ENCODE measurements at regions not wholly inside any gene's neighbourhood (a gene's known extent, or its start where the extent isn't known, plus 50 kb on each side); places are given as distances from the start of the nearest gene placed in this dataset.

- H3K36me3 ChIP-seq = no peaks in the 10 kb centered on the region
- ATAC-seq (no peak), FAIRE-seq (no peak), DNase-seq (no peak)
- no peak overlapping the region for H3K4me3 ChIP-seq
- no peak overlapping the region for H3K27ac ChIP-seq
- 74 to 76% methylated on average over 4 of the region's 4 CpGs for WGBS, 2 donors
- no peak for TF ChIP-seq CTCF (IDR thresholded peaks at IDR 0.05)
- no peaks in the 10 kb centered on the region for H3K9me3 ChIP-seq
- no peaks in the 10 kb centered on the region for H3K4me1 ChIP-seq
- H3K27me3 ChIP-seq = no peaks in the 10 kb centered on the region
- intact Hi-C loops (cut with DNase I) = no loop called here
Observed at GRCh38 chr10:84908491-84908890, 580.1 kb downstream of the CCSER2 start.

GRCh38 chr10:84921701-84922100 is 593.3 kb downstream of the CCSER2 start:
- 0 to 68% methylated on average over 1 of the region's 1 CpG for WGBS, 2 donors
- DNase-seq = no peak
- ATAC-seq = no peak
- Histone ChIP-seq H3K4me3 (no peak overlapping the region), H3K4me1 (peaks cover 0 to 5% (median 0%) of the 10 kb centered on the region in 3 donors), H3K9me3 (no peaks in the 10 kb centered on the region), H3K27ac (no peak overlapping the region), H3K36me3 (no peaks in the 10 kb centered on the region), H3K27me3 (no peaks in the 10 kb centered on the region)
- no peak for TF ChIP-seq CTCF (IDR thresholded peaks at IDR 0.05)
- no peak for FAIRE-seq
- intact Hi-C loops (cut with DNase I) = no loop called here

- no peak overlapping the region for H3K4me3 ChIP-seq
- DNase-seq = no peak
- WGBS, 2 donors = 89 to 95% methylated on average over 2 of the region's 2 CpGs
- no peaks in the 10 kb centered on the region for H3K36me3 ChIP-seq
- no peak overlapping the region for H3K27ac ChIP-seq
- intact Hi-C loops (cut with DNase I) = no loop called here
- H3K27me3 ChIP-seq = no peaks in the 10 kb centered on the region
- TF ChIP-seq CTCF (IDR thresholded peaks at IDR 0.05) = no peak
- no peak for ATAC-seq
- peaks cover 0 to 5% (median 0%) of the 10 kb centered on the region in 3 donors for H3K4me1 ChIP-seq
- no peak for FAIRE-seq
- no peaks in the 10 kb centered on the region for H3K9me3 ChIP-seq
Observed at GRCh38 chr10:84924131-84924530, 595.7 kb downstream of the CCSER2 start.

GRCh38 chr10:84925495-84925894 is 597.1 kb downstream of the CCSER2 start:
- Histone ChIP-seq H3K4me3 (no peak overlapping the region), H3K4me1 (peaks cover 0 to 5% (median 0%) of the 10 kb centered on the region in 3 donors), H3K36me3 (no peaks in the 10 kb centered on the region), H3K27ac (no peak overlapping the region), H3K9me3 (no peaks in the 10 kb centered on the region), H3K27me3 (no peaks in the 10 kb centered on the region)
- TF ChIP-seq CTCF (IDR thresholded peaks at IDR 0.05) = no peak
- ATAC-seq (no peak), DNase-seq (no peak), FAIRE-seq (no peak)
- intact Hi-C loops (cut with DNase I) = no loop called here

GRCh38 chr10:84933402-84933801 is 605.0 kb downstream of the CCSER2 start:
- WGBS, 2 donors = 92 to 94% methylated on average over 7 of the region's 7 CpGs
- no peaks in the 10 kb centered on the region for H3K4me1 ChIP-seq
- no peaks in the 10 kb centered on the region for H3K36me3 ChIP-seq
- DNase-seq (no peak), ATAC-seq (no peak), FAIRE-seq (no peak)
- no peaks in the 10 kb centered on the region for H3K27me3 ChIP-seq
- TF ChIP-seq CTCF (IDR thresholded peaks at IDR 0.05) = no peak
- H3K27ac ChIP-seq = no peak overlapping the region
- intact Hi-C loops (cut with DNase I) = no loop called here
- H3K4me3 ChIP-seq = no peak overlapping the region
- H3K9me3 ChIP-seq = no peaks in the 10 kb centered on the region
